Calu3 (cell line): ENCODE measurements at regions not wholly inside any gene's neighbourhood (a gene's known extent, or its start where the extent isn't known, plus 50 kb on each side); places are given as distances from the start of the nearest gene placed in this dataset.

ENCODE experiments used
- BruUV-seq: library from RNA; stranded (reverse); fragments of 400-500 nt; replicated peaks from 2 replicates; lab custom pipeline; 2021; lab: Mats Ljungman, UMichigan
- CTCF ChIA-PET: fragments of 300-600 bp; sonication (Branson Sonifier 250); formaldehyde crosslinking; loops from one replicate; lab custom pipeline; 2022; ENCODE audit warnings: antibody characterized with exemption; lab: Charles Lee
- DNase-seq: peaks from one replicate; pipeline ENCODE4 v3.0.0; 2022
- H3K27ac Mint-ChIP-seq: one replicate; pipeline ENCODE4 v1.8.0; 2022; ENCODE audit warnings: mixed read lengths; ENCODE audit not compliant: unreplicated experiment
- H3K27me3 Mint-ChIP-seq: one replicate; pipeline ENCODE4 v1.8.0; 2022; ENCODE audit warnings: mixed read lengths; ENCODE audit not compliant: unreplicated experiment
- H3K36me3 Mint-ChIP-seq: one replicate; pipeline ENCODE4 v1.8.0; 2022; ENCODE audit warnings: mild to moderate bottlenecking, moderate library complexity, mixed read lengths; ENCODE audit not compliant: insufficient read depth, unreplicated experiment
- H3K4me1 Mint-ChIP-seq: one replicate; pipeline ENCODE4 v1.8.0; 2022; ENCODE audit warnings: mild to moderate bottlenecking, low read depth, mixed read lengths; ENCODE audit not compliant: unreplicated experiment
- H3K4me3 Mint-ChIP-seq: one replicate; pipeline ENCODE4 v1.8.0; 2022; ENCODE audit warnings: mild to moderate bottlenecking, low read depth, moderate library complexity, mixed read lengths; ENCODE audit not compliant: unreplicated experiment
- H3K9me3 Mint-ChIP-seq: one replicate; pipeline ENCODE4 v1.8.0; 2022; ENCODE audit warnings: low read depth, mixed read lengths; ENCODE audit not compliant: unreplicated experiment
- intact Hi-C: fragments of 100-400 bp; cut with micrococcal nuclease; formaldehyde crosslinking; loops from one replicate; pipeline ENCODE4 v1.10.0; 2022; ENCODE audit not compliant: unreplicated experiment
- TF ChIP-seq, protein P1 (sequence below): fragments of 200-600 bp; IDR thresholded peaks from one replicate; pipeline ENCODE4 v1.8.0; 2022; ENCODE audit warnings: antibody characterized with exemption; ENCODE audit not compliant: unreplicated experiment

GRCh38 chr3:88984256-88984655 lies 123.2 kb upstream of the EPHA3 start:
- Mint-ChIP-seq H3K4me1 (no peaks in the 10 kb centered on the region), H3K4me3 (no peak overlapping the region), H3K36me3 (no peaks in the 10 kb centered on the region), H3K27ac (no peak overlapping the region), H3K27me3 (no peaks in the 10 kb centered on the region), H3K9me3 (no peaks in the 10 kb centered on the region)
- intact Hi-C loops = no loop called here
- TF ChIP-seq, protein P1, sequence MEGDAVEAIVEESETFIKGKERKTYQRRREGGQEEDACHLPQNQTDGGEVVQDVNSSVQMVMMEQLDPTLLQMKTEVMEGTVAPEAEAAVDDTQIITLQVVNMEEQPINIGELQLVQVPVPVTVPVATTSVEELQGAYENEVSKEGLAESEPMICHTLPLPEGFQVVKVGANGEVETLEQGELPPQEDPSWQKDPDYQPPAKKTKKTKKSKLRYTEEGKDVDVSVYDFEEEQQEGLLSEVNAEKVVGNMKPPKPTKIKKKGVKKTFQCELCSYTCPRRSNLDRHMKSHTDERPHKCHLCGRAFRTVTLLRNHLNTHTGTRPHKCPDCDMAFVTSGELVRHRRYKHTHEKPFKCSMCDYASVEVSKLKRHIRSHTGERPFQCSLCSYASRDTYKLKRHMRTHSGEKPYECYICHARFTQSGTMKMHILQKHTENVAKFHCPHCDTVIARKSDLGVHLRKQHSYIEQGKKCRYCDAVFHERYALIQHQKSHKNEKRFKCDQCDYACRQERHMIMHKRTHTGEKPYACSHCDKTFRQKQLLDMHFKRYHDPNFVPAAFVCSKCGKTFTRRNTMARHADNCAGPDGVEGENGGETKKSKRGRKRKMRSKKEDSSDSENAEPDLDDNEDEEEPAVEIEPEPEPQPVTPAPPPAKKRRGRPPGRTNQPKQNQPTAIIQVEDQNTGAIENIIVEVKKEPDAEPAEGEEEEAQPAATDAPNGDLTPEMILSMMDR = no peak
- CTCF ChIA-PET = no interaction called here
- DNase-seq = no peak
- no TSS peak for BruUV-seq

- Mint-ChIP-seq H3K9me3 (no peaks in the 10 kb centered on the region), H3K27ac (no peak overlapping the region), H3K36me3 (no peaks in the 10 kb centered on the region), H3K4me3 (no peak overlapping the region), H3K4me1 (no peaks in the 10 kb centered on the region), H3K27me3 (no peaks in the 10 kb centered on the region)
- no peak for DNase-seq
- CTCF ChIA-PET = no interaction called here
- no TSS peak for BruUV-seq
- TF ChIP-seq, protein P1 = no peak
- intact Hi-C loops = no loop called here
Measured at GRCh38 chr3:88984832-88985231, 122.6 kb upstream of the EPHA3 start.

- TF ChIP-seq, protein P1 = no peak
- intact Hi-C loops = no loop called here
- H3K4me1 Mint-ChIP-seq = no peaks in the 10 kb centered on the region
- H3K27ac Mint-ChIP-seq = no peak overlapping the region
- CTCF ChIA-PET = interaction anchor here (0.5 kb wide), 1 partner anchor 35 kb away, joined by 8 read pairs; no protein-coding TSS in a partner anchor
- no peak for DNase-seq
- H3K4me3 Mint-ChIP-seq = no peak overlapping the region
- no peaks in the 10 kb centered on the region for H3K27me3 Mint-ChIP-seq
- H3K9me3 Mint-ChIP-seq = no peaks in the 10 kb centered on the region
- H3K36me3 Mint-ChIP-seq = no peaks in the 10 kb centered on the region
- no TSS peak for BruUV-seq
Measured at GRCh38 chr3:88985491-88985890, 121.9 kb upstream of the EPHA3 start.

DNA sequence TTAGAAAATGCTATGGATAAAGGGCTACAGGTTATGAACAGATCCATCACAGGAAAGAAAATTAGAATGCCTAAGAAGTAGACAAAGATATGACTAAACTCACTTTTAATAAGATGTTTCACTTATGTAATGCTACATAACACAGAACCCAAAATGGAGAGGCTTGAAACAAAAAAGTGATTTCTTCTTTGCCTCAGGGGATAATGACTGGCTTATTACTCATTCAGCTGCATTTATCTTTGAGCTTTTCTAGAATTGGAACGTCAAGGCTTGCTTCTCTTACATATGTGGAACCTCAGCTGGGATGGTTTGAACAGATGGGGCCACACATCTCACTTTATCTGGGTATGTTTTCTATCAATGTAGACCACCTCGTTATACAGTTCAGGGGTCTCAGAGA lies 120.6 kb upstream of the EPHA3 start:
- BruUV-seq = no TSS peak
- DNase-seq = no peak
- intact Hi-C loops = no loop called here
- Mint-ChIP-seq H3K27me3 (no peaks in the 10 kb centered on the region), H3K27ac (no peak overlapping the region), H3K36me3 (no peaks in the 10 kb centered on the region), H3K4me3 (no peak overlapping the region), H3K9me3 (no peaks in the 10 kb centered on the region), H3K4me1 (no peaks in the 10 kb centered on the region)
- TF ChIP-seq, protein P1 = no peak
- CTCF ChIA-PET = no interaction called here
